Right atrium auricular region (tissue), 2 donors: ENCODE measurements at regions not wholly inside any gene's neighbourhood (a gene's known extent, or its start where the extent isn't known, plus 50 kb on each side); places are given as distances from the start of the nearest gene placed in this dataset.

ENCODE experiments used
- DNase-seq: peaks from one replicate; pipeline ENCODE4 v3.0.0-alpha.2; 2019; ENCODE audit warnings: low spot score
- H3K27ac ChIP-seq, 2 donors: fragments of 200-600 bp; sonication (generic); 1 replicate in 1 of 2; 2 replicates in 1 of 2; pipeline ENCODE4 v1.5.1; 2016 to 2019
- H3K27me3 ChIP-seq, 2 donors: fragments of 200-600 bp; sonication (generic); one replicate each; pipeline versions ENCODE4 v1.5.1 to v1.6.0; 2017 to 2019
- H3K36me3 ChIP-seq: fragments of 200-600 bp; sonication (generic); one replicate; pipeline ENCODE4 v1.5.1; 2016
- H3K4me1 ChIP-seq, 2 donors: fragments of 200-600 bp; sonication (generic); one replicate each; pipeline versions ENCODE4 v1.5.1 to v1.6.0; 2017 to 2019
- H3K4me3 ChIP-seq, 2 donors: fragments of 200-600 bp; sonication (generic); 1 replicate in 1 of 2; 2 replicates in 1 of 2; pipeline ENCODE4 v1.5.1; 2017 to 2019; ENCODE audit warnings: mild to moderate bottlenecking in 1 of 2, moderate library complexity in 1 of 2
- H3K9me3 ChIP-seq, 2 donors: fragments of 200-600 bp; sonication (generic); one replicate each; pipeline ENCODE4 v1.5.1; 2019
- CTCF ChIP-seq, 2 donors: fragments of 200-600 bp; sonication (generic); IDR thresholded peaks; one replicate each; pipeline ENCODE4 v1.5.1; 2019; ENCODE audit warnings: antibody characterized with exemption in 2 of 2

GRCh38 chr2:64860936-64861335 lies 128.3 kb upstream of the SLC1A4 start:
- Histone ChIP-seq H3K27ac (peak overlapping the region; percentile 95 to 96), H3K36me3 (no peaks in the 10 kb centered on the region), H3K4me3 (no peak overlapping the region), H3K9me3 (no peaks in the 10 kb centered on the region), H3K27me3 (no peaks in the 10 kb centered on the region), H3K4me1 (peaks cover 0 to 61% of the 10 kb centered on the region in 2 donors)
- TF ChIP-seq CTCF (IDR thresholded peaks at IDR 0.05) = no peak
- no peak for DNase-seq

GRCh38 chr2:64861452-64862397 lies 127.5 kb upstream of the SLC1A4 start:
- no peak for TF ChIP-seq CTCF (IDR thresholded peaks at IDR 0.05)
- H3K27ac ChIP-seq = peak overlapping the region; percentile 95 to 96
- H3K4me1 ChIP-seq = peaks cover 0 to 61% of the 10 kb centered on the region in 2 donors
- no peak for DNase-seq
- no peak overlapping the region for H3K4me3 ChIP-seq
- no peaks in the 10 kb centered on the region for H3K27me3 ChIP-seq
- H3K9me3 ChIP-seq = no peaks in the 10 kb centered on the region
- H3K36me3 ChIP-seq = no peaks in the 10 kb centered on the region

- Histone ChIP-seq H3K4me1 (peaks cover 0 to 55% of the 10 kb centered on the region in 2 donors), H3K36me3 (no peaks in the 10 kb centered on the region), H3K9me3 (no peaks in the 10 kb centered on the region), H3K4me3 (no peak overlapping the region), H3K27me3 (no peaks in the 10 kb centered on the region), H3K27ac (no peak overlapping the region)
- no peak for TF ChIP-seq CTCF (IDR thresholded peaks at IDR 0.05)
- DNase-seq = no peak
Observed at GRCh38 chr2:64862623-64863022, 126.6 kb upstream of the SLC1A4 start.

GRCh38 chr2:64863097-64863820 lies 125.9 kb upstream of the SLC1A4 start:
- no peak for TF ChIP-seq CTCF (IDR thresholded peaks at IDR 0.05)
- Histone ChIP-seq H3K4me1 (peaks cover 0 to 49% of the 10 kb centered on the region in 2 donors), H3K36me3 (no peaks in the 10 kb centered on the region), H3K27me3 (no peaks in the 10 kb centered on the region), H3K27ac (no peak overlapping the region), H3K9me3 (no peaks in the 10 kb centered on the region), H3K4me3 (no peak overlapping the region)
- DNase-seq = no peak

- peak; percentile 76 for DNase-seq
- no peaks in the 10 kb centered on the region for H3K9me3 ChIP-seq
Observed at GRCh38 chr2:64865073-64865830, 123.9 kb upstream of the SLC1A4 start.

More at GRCh38 chr2:64865073-64865830, 123.9 kb upstream of the SLC1A4 start:
- peak; percentile 74 to 98 for TF ChIP-seq CTCF (IDR thresholded peaks at IDR 0.05)
- peaks cover 0 to 29% of the 10 kb centered on the region in 2 donors for H3K4me1 ChIP-seq
- H3K27ac ChIP-seq = peak overlapping the region; percentile 91 to 93
- no peaks in the 10 kb centered on the region for H3K36me3 ChIP-seq
- H3K27me3 ChIP-seq = no peaks in the 10 kb centered on the region
- peak overlapping the region; percentile 55 to 74 for H3K4me3 ChIP-seq
